BLaER1 (cell line): ENCODE measurements at regions not wholly inside any gene's neighbourhood (a gene's known extent, or its start where the extent isn't known, plus 50 kb on each side); places are given as distances from the start of the nearest gene placed in this dataset.

Experiments
- H3K27ac ChIP-seq: shearing (Covaris generic); formaldehyde crosslinking; 2 replicates; pipeline ENCODE4 v1.8.1; 2022
- H3K27me3 ChIP-seq: shearing (Covaris generic); formaldehyde crosslinking; 2 replicates; pipeline ENCODE4 v1.8.1; 2022
- H3K36me3 ChIP-seq: shearing (Covaris generic); formaldehyde crosslinking; 2 replicates; pipeline ENCODE4 v1.8.1; 2022
- H3K4me1 ChIP-seq: shearing (Covaris generic); formaldehyde crosslinking; 2 replicates; pipeline ENCODE4 v1.8.1; 2022
- H3K4me2 ChIP-seq: shearing (Covaris generic); formaldehyde crosslinking; 2 replicates; pipeline ENCODE4 v1.8.1; 2022
- H3K4me3 ChIP-seq: shearing (Covaris generic); formaldehyde crosslinking; 2 replicates; pipeline ENCODE4 v1.8.1; 2022
- H3K9ac ChIP-seq: shearing (Covaris generic); formaldehyde crosslinking; 2 replicates; pipeline ENCODE4 v1.8.1; 2022
- H3K9me3 ChIP-seq: shearing (Covaris generic); formaldehyde crosslinking; 2 replicates; pipeline ENCODE4 v1.8.1; 2022
- H4K20me1 ChIP-seq: shearing (Covaris generic); formaldehyde crosslinking; 2 replicates; pipeline ENCODE4 v1.8.1; 2022
- Cebpa-rat ChIP-seq: shearing (Covaris generic); IDR thresholded peaks from 2 replicates; pipeline ENCODE4 v1.8.1; 2022

GRCh38 chr16:66199189-66199588, 167.3 kb upstream of the CDH5 start:
- Histone ChIP-seq H3K4me3 (no peak overlapping the region), H3K9ac (no peak overlapping the region), H3K9me3 (no peaks in the 10 kb centered on the region), H3K4me2 (no peak overlapping the region), H4K20me1 (no peaks in the 10 kb centered on the region), H3K4me1 (no peaks in the 10 kb centered on the region), H3K27me3 (no peaks in the 10 kb centered on the region), H3K36me3 (no peaks in the 10 kb centered on the region), H3K27ac (no peak overlapping the region)
- TF ChIP-seq Cebpa-rat = no peak

GRCh38 chr16:66198641-66199040, 167.8 kb upstream of the CDH5 start:
- no peak overlapping the region for H3K27ac ChIP-seq
- H3K4me3 ChIP-seq = no peak overlapping the region
- H3K27me3 ChIP-seq = no peaks in the 10 kb centered on the region
- TF ChIP-seq Cebpa-rat = no peak
- H4K20me1 ChIP-seq = no peaks in the 10 kb centered on the region
- no peaks in the 10 kb centered on the region for H3K36me3 ChIP-seq
- no peak overlapping the region for H3K4me2 ChIP-seq
- no peak overlapping the region for H3K9ac ChIP-seq
- H3K4me1 ChIP-seq = no peaks in the 10 kb centered on the region
- no peaks in the 10 kb centered on the region for H3K9me3 ChIP-seq

- Histone ChIP-seq H3K4me1 (no peaks in the 10 kb centered on the region), H3K9ac (no peak overlapping the region), H3K4me3 (no peak overlapping the region), H3K27ac (no peak overlapping the region), H3K36me3 (no peaks in the 10 kb centered on the region), H4K20me1 (no peaks in the 10 kb centered on the region), H3K9me3 (no peaks in the 10 kb centered on the region), H3K27me3 (no peaks in the 10 kb centered on the region), H3K4me2 (no peak overlapping the region)
- no peak for TF ChIP-seq Cebpa-rat
Observed at GRCh38 chr16:66197668-66198278, 168.7 kb upstream of the CDH5 start.

- H3K4me2 ChIP-seq = no peak overlapping the region
- no peaks in the 10 kb centered on the region for H3K9me3 ChIP-seq
- H4K20me1 ChIP-seq = no peaks in the 10 kb centered on the region
- H3K4me3 ChIP-seq = no peak overlapping the region
- H3K4me1 ChIP-seq = no peaks in the 10 kb centered on the region
- no peak overlapping the region for H3K27ac ChIP-seq
- TF ChIP-seq Cebpa-rat = no peak
- no peaks in the 10 kb centered on the region for H3K27me3 ChIP-seq
- H3K36me3 ChIP-seq = no peaks in the 10 kb centered on the region
- no peak overlapping the region for H3K9ac ChIP-seq
Observed at GRCh38 chr16:66196770-66197169, 169.7 kb upstream of the CDH5 start.

GRCh38 chr16:66194866-66195265, 171.6 kb upstream of the CDH5 start:
- TF ChIP-seq Cebpa-rat = no peak
- Histone ChIP-seq H3K27ac (no peak overlapping the region), H3K9ac (no peak overlapping the region), H3K27me3 (no peaks in the 10 kb centered on the region), H3K4me2 (no peak overlapping the region), H3K4me1 (0 out of 2 replicates have a peak, but pooled peaks cover 6% of the 10 kb centered on the region), H3K4me3 (no peak overlapping the region), H4K20me1 (no peaks in the 10 kb centered on the region), H3K36me3 (no peaks in the 10 kb centered on the region), H3K9me3 (no peaks in the 10 kb centered on the region)

- no peak overlapping the region for H3K9ac ChIP-seq
- H3K4me1 ChIP-seq = peaks cover 6% of the 10 kb centered on the region; the same call in 1 of the 2 replicates
- H3K9me3 ChIP-seq = no peaks in the 10 kb centered on the region
- TF ChIP-seq Cebpa-rat = no peak
- no peaks in the 10 kb centered on the region for H3K36me3 ChIP-seq
- H3K27me3 ChIP-seq = no peaks in the 10 kb centered on the region
- H3K27ac ChIP-seq = no peak overlapping the region
- H3K4me3 ChIP-seq = no peak overlapping the region
- H4K20me1 ChIP-seq = no peaks in the 10 kb centered on the region
- no peak overlapping the region for H3K4me2 ChIP-seq
Observed at GRCh38 chr16:66193543-66194229, 172.8 kb upstream of the CDH5 start.

DNA sequence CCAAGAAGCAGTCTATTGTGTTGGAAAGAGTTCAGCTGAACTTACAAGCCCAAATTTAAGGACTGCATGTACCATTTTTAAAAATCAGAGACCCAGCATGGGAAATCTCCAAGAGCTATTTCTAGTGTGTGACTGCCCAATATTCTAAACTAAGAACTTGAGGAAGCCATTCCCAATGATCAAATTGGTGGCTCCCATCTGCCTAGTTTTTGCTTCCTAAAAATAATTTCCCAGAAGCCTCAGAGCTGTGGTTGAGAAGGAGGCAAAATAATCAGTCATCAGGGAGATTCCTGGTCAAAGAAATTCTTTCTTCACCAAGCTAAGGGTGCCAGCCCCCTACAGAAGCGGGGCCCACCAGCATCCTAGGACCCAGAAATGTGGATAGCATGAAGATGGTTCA, 176.1 kb upstream of the CDH5 start:
- Histone ChIP-seq H3K9ac (no peak overlapping the region), H3K27me3 (no peaks in the 10 kb centered on the region), H3K4me3 (no peak overlapping the region), H3K4me1 (peaks cover 6% of the 10 kb centered on the region; the same call in 1 of the 2 replicates), H3K27ac (no peak overlapping the region), H3K9me3 (no peaks in the 10 kb centered on the region), H4K20me1 (no peaks in the 10 kb centered on the region), H3K36me3 (no peaks in the 10 kb centered on the region), H3K4me2 (0 out of 2 replicates have a peak overlapping the region, but pooled peaks have one; percentile 3)
- TF ChIP-seq Cebpa-rat = no peak

- peaks cover 6% of the 10 kb centered on the region; the same call in 1 of the 2 replicates for H3K4me1 ChIP-seq
- no peak overlapping the region for H3K9ac ChIP-seq
- H3K27me3 ChIP-seq = no peaks in the 10 kb centered on the region
- H3K36me3 ChIP-seq = no peaks in the 10 kb centered on the region
- H3K4me3 ChIP-seq = no peak overlapping the region
- 0 out of 2 replicates have a peak overlapping the region, but pooled peaks have one; percentile 3 for H3K4me2 ChIP-seq
- H4K20me1 ChIP-seq = no peaks in the 10 kb centered on the region
- no peak overlapping the region for H3K27ac ChIP-seq
- no peaks in the 10 kb centered on the region for H3K9me3 ChIP-seq
- no peak for TF ChIP-seq Cebpa-rat
Observed at GRCh38 chr16:66189951-66190350, 176.5 kb upstream of the CDH5 start.

DNA sequence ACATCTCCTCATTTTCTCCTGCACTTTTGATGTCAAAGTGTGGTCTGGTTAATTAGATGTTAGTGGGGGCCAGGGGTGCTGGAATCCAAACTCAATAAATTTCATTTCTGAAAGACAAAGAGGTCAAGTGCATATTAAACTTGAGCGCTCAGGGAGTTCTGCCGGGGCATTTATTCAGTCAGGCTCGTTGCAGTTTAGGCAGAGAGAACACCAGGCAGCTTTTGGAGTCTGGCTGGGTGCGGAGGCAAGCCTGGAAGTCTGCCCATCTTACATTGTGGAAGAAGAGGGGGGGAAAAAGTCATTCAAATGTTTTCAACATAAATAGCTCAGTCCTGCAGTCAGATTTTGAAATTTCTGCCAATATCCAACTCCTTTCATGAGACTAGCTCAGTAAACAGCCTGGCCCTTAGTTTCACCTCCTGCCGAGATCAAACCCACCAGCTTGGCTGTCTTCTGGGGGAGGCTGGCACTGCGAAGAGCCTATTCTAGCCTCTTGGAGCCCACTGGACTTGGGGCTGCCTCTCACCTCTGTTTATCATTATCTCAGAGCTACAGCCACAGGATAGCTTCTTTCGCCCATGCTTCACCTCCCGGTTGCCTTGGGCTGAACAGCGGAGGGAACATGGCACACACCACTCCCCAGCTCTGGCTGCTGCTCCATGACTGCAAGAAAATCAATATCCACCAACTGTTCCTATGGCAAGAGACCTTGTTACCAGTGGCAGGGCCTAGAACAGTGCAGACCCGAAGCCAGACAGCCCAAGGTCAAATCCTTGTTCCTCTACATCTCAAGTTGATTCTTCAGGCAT, 177.4 kb upstream of the CDH5 start:
- H3K9me3 ChIP-seq = no peaks in the 10 kb centered on the region
- H3K9ac ChIP-seq = no peak overlapping the region
- no peak for TF ChIP-seq Cebpa-rat
- H3K4me3 ChIP-seq = no peak overlapping the region
- H3K4me1 ChIP-seq = peaks cover 6% of the 10 kb centered on the region; the same call in 1 of the 2 replicates
- no peaks in the 10 kb centered on the region for H4K20me1 ChIP-seq
- no peaks in the 10 kb centered on the region for H3K27me3 ChIP-seq
- H3K27ac ChIP-seq = no peak overlapping the region
- no peak overlapping the region for H3K4me2 ChIP-seq
- no peaks in the 10 kb centered on the region for H3K36me3 ChIP-seq
